GM06990 (cell line): ENCODE measurements at regions not wholly inside any gene's neighbourhood (a gene's known extent, or its start where the extent isn't known, plus 50 kb on each side); places are given as distances from the start of the nearest gene placed in this dataset.

ENCODE experiments used
- DNase-seq: peaks from one replicate; pipeline ENCODE4 v3.0.0-alpha.2; 2011; ENCODE audit not compliant: insufficient read length; ENCODE audit errors: extremely low read depth
- H3K27me3 ChIP-seq: replicated peaks from 2 replicates; pipeline ENCODE4 v1.6.0; 2011; ENCODE audit warnings: low read length; ENCODE audit not compliant: control insufficient read depth, insufficient read depth
- H3K36me3 ChIP-seq: 2 replicates; pipeline ENCODE4 v1.5.1; 2011; ENCODE audit warnings: low read length; ENCODE audit not compliant: control insufficient read depth, insufficient read depth
- H3K4me3 ChIP-seq: replicated peaks from 2 replicates; pipeline ENCODE4 v1.5.1; 2011; ENCODE audit warnings: low read depth, mild to moderate bottlenecking, control low read depth, low read length
- CTCF ChIP-seq: IDR thresholded peaks from 2 replicates; pipeline ENCODE4 v1.5.1; 2011; ENCODE audit warnings: low read length, control low read depth, mild to moderate bottlenecking, inconsistent platforms; ENCODE audit not compliant: insufficient read depth, poor library complexity, severe bottlenecking

- H3K4me3 ChIP-seq, result no peak overlapping the region
- TF ChIP-seq CTCF, result no peak
- no peaks in the 10 kb centered on the region for H3K36me3 ChIP-seq
- DNase-seq, result no peak
- no peaks in the 10 kb centered on the region for H3K27me3 ChIP-seq
Observed at GRCh38 chr7:46549347-46549746, 628.3 kb upstream of the IGFBP3 start.

- no peak for TF ChIP-seq CTCF
- Histone ChIP-seq H3K27me3 (no peaks in the 10 kb centered on the region), H3K4me3 (no peak overlapping the region), H3K36me3 (no peaks in the 10 kb centered on the region)
- no peak for DNase-seq
Observed at GRCh38 chr7:46547044-46547443, 626.0 kb upstream of the IGFBP3 start.

- Histone ChIP-seq H3K4me3 (no peak overlapping the region), H3K36me3 (no peaks in the 10 kb centered on the region), H3K27me3 (no peaks in the 10 kb centered on the region)
- no peak for TF ChIP-seq CTCF
- no peak for DNase-seq
Observed at GRCh38 chr7:46545790-46546189, 624.7 kb upstream of the IGFBP3 start.

GRCh38 chr7:46544396-46545008 is 623.4 kb upstream of the IGFBP3 start:
- no peak for DNase-seq

GRCh38 chr7:46542076-46542475 is 621.0 kb upstream of the IGFBP3 start:
- Histone ChIP-seq H3K36me3 (no peaks in the 10 kb centered on the region), H3K4me3 (no peak overlapping the region), H3K27me3 (no peaks in the 10 kb centered on the region)
- TF ChIP-seq CTCF, result no peak
- DNase-seq, result no peak

More at GRCh38 chr7:46544396-46545008, 623.4 kb upstream of the IGFBP3 start:
- Histone ChIP-seq H3K36me3 (no peaks in the 10 kb centered on the region), H3K4me3 (no peak overlapping the region), H3K27me3 (no peaks in the 10 kb centered on the region)
- no peak for TF ChIP-seq CTCF
